BLaER1 (cell line): ENCODE measurements at regions not wholly inside any gene's neighbourhood (a gene's known extent, or its start where the extent isn't known, plus 50 kb on each side); places are given as distances from the start of the nearest gene placed in this dataset.

ENCODE experiments used
- H3K27ac ChIP-seq: shearing (Covaris generic); formaldehyde crosslinking; 2 replicates; pipeline ENCODE4 v1.8.1; 2022
- H3K27me3 ChIP-seq: shearing (Covaris generic); formaldehyde crosslinking; 2 replicates; pipeline ENCODE4 v1.8.1; 2022
- H3K36me3 ChIP-seq: shearing (Covaris generic); formaldehyde crosslinking; 2 replicates; pipeline ENCODE4 v1.8.1; 2022
- H3K4me1 ChIP-seq: shearing (Covaris generic); formaldehyde crosslinking; 2 replicates; pipeline ENCODE4 v1.8.1; 2022
- H3K4me2 ChIP-seq: shearing (Covaris generic); formaldehyde crosslinking; 2 replicates; pipeline ENCODE4 v1.8.1; 2022
- H3K4me3 ChIP-seq: shearing (Covaris generic); formaldehyde crosslinking; 2 replicates; pipeline ENCODE4 v1.8.1; 2022
- H3K9ac ChIP-seq: shearing (Covaris generic); formaldehyde crosslinking; 2 replicates; pipeline ENCODE4 v1.8.1; 2022
- H3K9me3 ChIP-seq: shearing (Covaris generic); formaldehyde crosslinking; 2 replicates; pipeline ENCODE4 v1.8.1; 2022
- H4K20me1 ChIP-seq: shearing (Covaris generic); formaldehyde crosslinking; 2 replicates; pipeline ENCODE4 v1.8.1; 2022
- Cebpa-rat ChIP-seq: shearing (Covaris generic); IDR thresholded peaks from 2 replicates; pipeline ENCODE4 v1.8.1; 2022

GRCh38 chr1:106998431-106999002 is 58.0 kb upstream of the PRMT6 start:
- H3K9ac ChIP-seq = no peak overlapping the region
- no peak overlapping the region for H3K4me3 ChIP-seq
- H3K4me2 ChIP-seq = no peak overlapping the region
- no peak for TF ChIP-seq Cebpa-rat
- no peaks in the 10 kb centered on the region for H4K20me1 ChIP-seq
- no peak overlapping the region for H3K27ac ChIP-seq
- H3K9me3 ChIP-seq = no peaks in the 10 kb centered on the region
- H3K36me3 ChIP-seq = no peaks in the 10 kb centered on the region
- H3K27me3 ChIP-seq = no peaks in the 10 kb centered on the region
- H3K4me1 ChIP-seq = no peaks in the 10 kb centered on the region

GRCh38 chr1:107000902-107001301 is 55.6 kb upstream of the PRMT6 start:
- no peaks in the 10 kb centered on the region for H3K4me1 ChIP-seq
- no peak overlapping the region for H3K27ac ChIP-seq
- H3K36me3 ChIP-seq = no peaks in the 10 kb centered on the region
- no peak for TF ChIP-seq Cebpa-rat
- H3K4me2 ChIP-seq = no peak overlapping the region
- H3K27me3 ChIP-seq = no peaks in the 10 kb centered on the region
- no peaks in the 10 kb centered on the region for H4K20me1 ChIP-seq
- no peak overlapping the region for H3K4me3 ChIP-seq
- no peaks in the 10 kb centered on the region for H3K9me3 ChIP-seq
- no peak overlapping the region for H3K9ac ChIP-seq

GRCh38 chr1:107003972-107004371 is 52.5 kb upstream of the PRMT6 start:
- H3K27ac ChIP-seq = no peak overlapping the region
- no peak overlapping the region for H3K9ac ChIP-seq
- H3K9me3 ChIP-seq = no peaks in the 10 kb centered on the region
- TF ChIP-seq Cebpa-rat = no peak
- H3K4me1 ChIP-seq = no peaks in the 10 kb centered on the region
- no peak overlapping the region for H3K4me2 ChIP-seq
- no peaks in the 10 kb centered on the region for H3K36me3 ChIP-seq
- no peaks in the 10 kb centered on the region for H3K27me3 ChIP-seq
- H4K20me1 ChIP-seq = no peaks in the 10 kb centered on the region
- H3K4me3 ChIP-seq = no peak overlapping the region

GRCh38 chr1:107004421-107004820 is 52.1 kb upstream of the PRMT6 start:
- H4K20me1 ChIP-seq = no peaks in the 10 kb centered on the region
- no peak overlapping the region for H3K4me2 ChIP-seq
- H3K36me3 ChIP-seq = no peaks in the 10 kb centered on the region
- no peaks in the 10 kb centered on the region for H3K9me3 ChIP-seq
- H3K4me1 ChIP-seq = no peaks in the 10 kb centered on the region
- H3K9ac ChIP-seq = no peak overlapping the region
- no peak overlapping the region for H3K4me3 ChIP-seq
- H3K27me3 ChIP-seq = no peaks in the 10 kb centered on the region
- no peak overlapping the region for H3K27ac ChIP-seq
- no peak for TF ChIP-seq Cebpa-rat
